ENCODE measurements at regions not wholly inside any gene's neighbourhood (a gene's known extent, or its start where the extent isn't known, plus 50 kb on each side); places are given as distances from the start of the nearest gene placed in this dataset.

DNA sequence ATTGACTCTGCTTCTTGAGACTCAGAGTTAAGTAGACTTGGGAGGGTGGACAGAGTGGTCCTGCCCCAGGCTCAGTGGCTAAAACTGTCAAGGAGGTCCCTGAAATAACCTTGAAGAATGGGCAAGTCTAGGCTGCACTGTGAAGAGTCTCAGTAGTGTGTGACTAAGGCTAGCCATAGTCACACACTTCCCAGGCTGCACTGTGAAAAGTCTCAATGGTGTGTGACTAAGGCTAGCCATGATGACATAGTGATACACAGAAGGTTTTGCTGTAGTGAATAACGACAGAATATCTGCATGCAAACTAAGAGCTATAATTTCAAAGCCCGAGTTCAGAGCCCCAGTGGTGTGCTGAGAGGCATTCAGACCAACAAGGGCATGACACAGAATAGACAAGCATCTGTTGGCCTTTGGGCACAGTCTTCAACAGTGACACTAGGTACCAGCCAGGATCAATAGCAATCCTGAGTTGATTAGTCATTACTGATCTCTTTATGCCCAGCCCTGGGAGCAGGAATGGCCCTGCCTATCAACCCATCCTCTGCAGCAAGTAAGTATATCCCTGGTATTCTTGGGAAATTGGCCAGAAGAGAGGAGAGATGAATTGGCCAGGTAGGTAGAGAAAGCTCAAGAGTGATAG is 72.4 kb upstream of the BBX start:
- FAIRE-seq (no peak), DNase-seq (ENCODE audit: low read depth, low spot score) (no peak)
- no peaks in the 10 kb centered on the region for H3K9me3 ChIP-seq (replicated peaks; ENCODE audit: control insufficient read depth, insufficient read depth, low read length)
- peaks cover 0 to 2% of the 10 kb centered on the region in 2 experiments for H3K27me3 ChIP-seq (ENCODE audit: control insufficient read depth in 2 of 2, insufficient read depth in 2 of 2, low read length in 2 of 2)
- no peaks in the 10 kb centered on the region for H3K36me3 ChIP-seq (ENCODE audit: control insufficient read depth in 2 of 2, extremely low read depth in 1 of 2, insufficient read depth in 2 of 2, low read length in 2 of 2)
- no TSS peak for BruUV-seq (replicated peaks)
- H4K20me1 ChIP-seq (replicated peaks; ENCODE audit: control insufficient read depth, extremely low read depth, insufficient read depth, low read length), result no peaks in the 10 kb centered on the region
- no peaks in the 10 kb centered on the region for H3K4me1 ChIP-seq (ENCODE audit: control insufficient read depth, extremely low read depth, insufficient read depth, low read length)
- H3K4me3 ChIP-seq (replicated peaks in 1 of 3; ENCODE audit: insufficient read depth in 1 of 3, low read depth in 1 of 3, low read length in 3 of 3), result no peak overlapping the region
- no peak overlapping the region for H3K27ac ChIP-seq (ENCODE audit: insufficient read depth, low read depth, low read length)
- H3K79me2 ChIP-seq (ENCODE audit: control insufficient read depth, insufficient read depth, low read length), result no peaks in the 10 kb centered on the region
- TF ChIP-seq, protein P1, sequence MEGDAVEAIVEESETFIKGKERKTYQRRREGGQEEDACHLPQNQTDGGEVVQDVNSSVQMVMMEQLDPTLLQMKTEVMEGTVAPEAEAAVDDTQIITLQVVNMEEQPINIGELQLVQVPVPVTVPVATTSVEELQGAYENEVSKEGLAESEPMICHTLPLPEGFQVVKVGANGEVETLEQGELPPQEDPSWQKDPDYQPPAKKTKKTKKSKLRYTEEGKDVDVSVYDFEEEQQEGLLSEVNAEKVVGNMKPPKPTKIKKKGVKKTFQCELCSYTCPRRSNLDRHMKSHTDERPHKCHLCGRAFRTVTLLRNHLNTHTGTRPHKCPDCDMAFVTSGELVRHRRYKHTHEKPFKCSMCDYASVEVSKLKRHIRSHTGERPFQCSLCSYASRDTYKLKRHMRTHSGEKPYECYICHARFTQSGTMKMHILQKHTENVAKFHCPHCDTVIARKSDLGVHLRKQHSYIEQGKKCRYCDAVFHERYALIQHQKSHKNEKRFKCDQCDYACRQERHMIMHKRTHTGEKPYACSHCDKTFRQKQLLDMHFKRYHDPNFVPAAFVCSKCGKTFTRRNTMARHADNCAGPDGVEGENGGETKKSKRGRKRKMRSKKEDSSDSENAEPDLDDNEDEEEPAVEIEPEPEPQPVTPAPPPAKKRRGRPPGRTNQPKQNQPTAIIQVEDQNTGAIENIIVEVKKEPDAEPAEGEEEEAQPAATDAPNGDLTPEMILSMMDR (IDR thresholded peaks at IDR 0.05; ENCODE audit: extremely low read depth in 1 of 2, insufficient read depth in 1 of 2, low read depth in 1 of 2, low read length in 2 of 2), result no peak
- TF ChIP-seq FOS (IDR thresholded peaks at IDR 0.05; ENCODE audit: borderline replicate concordance, insufficient read depth, low read length) (no peak), POLR2A (IDR thresholded peaks at IDR 0.05; ENCODE audit: low read depth, low read length) (no peak), POLR2AphosphoS5 (IDR thresholded peaks at IDR 0.05; ENCODE audit: insufficient read depth, low read depth, low read length) (no peak), JUN (IDR thresholded peaks at IDR 0.05; ENCODE audit: borderline replicate concordance, insufficient read depth, insufficient read length, low read depth) (no peak), MYC (IDR thresholded peaks at IDR 0.05; ENCODE audit: low read depth, low read length) (no peak), GATA2 (IDR thresholded peaks at IDR 0.05; ENCODE audit: insufficient read depth, insufficient read length, low read depth, low read length) (no peak)
- TF ChIP-seq, protein P2, sequence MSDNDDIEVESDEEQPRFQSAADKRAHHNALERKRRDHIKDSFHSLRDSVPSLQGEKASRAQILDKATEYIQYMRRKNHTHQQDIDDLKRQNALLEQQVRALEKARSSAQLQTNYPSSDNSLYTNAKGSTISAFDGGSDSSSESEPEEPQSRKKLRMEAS (IDR thresholded peaks at IDR 0.05; ENCODE audit: insufficient read depth, insufficient read length), result no peak
- no peak overlapping the region for H3K4me2 ChIP-seq (ENCODE audit: insufficient read depth, low read length)
- H3K9ac ChIP-seq (replicated peaks; ENCODE audit: extremely low read depth, insufficient read depth, low read length), result no peak overlapping the region
- intact Hi-C loops (cut with micrococcal nuclease), result no loop called here
- POLR2A ChIA-PET, result no interaction called here
- dilution Hi-C loops (cut with MboI; ENCODE audit: extremely low pct_ligation_motif_present, low sequenced_read_pairs), result no loop called here
- H2AFZ ChIP-seq (ENCODE audit: low read depth, low read length), result no peak overlapping the region
- H3K9me1 ChIP-seq (replicated peaks; ENCODE audit: control insufficient read depth, extremely low read depth, insufficient read depth, low read length), result no peaks in the 10 kb centered on the region
- CTCF ChIA-PET, result no interaction called here

All from endothelial cell of umbilical vein (primary cell).